H9 (cell line): ENCODE measurements at regions not wholly inside any gene's neighbourhood (a gene's known extent, or its start where the extent isn't known, plus 50 kb on each side); places are given as distances from the start of the nearest gene placed in this dataset.

Experiments
- DNase-seq: peaks from one replicate; pipeline ENCODE4 v3.0.0-alpha.2; 2017
- H2AFZ ChIP-seq: one replicate; pipeline ENCODE4 v1.6.1; 2013; ENCODE audit warnings: mild to moderate bottlenecking, low read length, control low read depth, moderate library complexity
- H2AK5ac ChIP-seq: 2 replicates; pipeline ENCODE4 v1.6.1; 2013; ENCODE audit warnings: low read length, control low read depth, mixed read lengths; ENCODE audit not compliant: insufficient read length
- H2BK120ac ChIP-seq: one replicate; pipeline ENCODE4 v1.6.1; 2013; ENCODE audit warnings: low read depth, mild to moderate bottlenecking, low read length, control low read depth, inconsistent platforms; ENCODE audit not compliant: poor library complexity, severe bottlenecking
- H2BK12ac ChIP-seq: 2 replicates; pipeline ENCODE4 v1.6.1; 2013; ENCODE audit warnings: low read length, control low read depth, mixed read lengths, low read depth; ENCODE audit not compliant: insufficient read length
- H2BK15ac ChIP-seq: 2 replicates; pipeline ENCODE4 v1.6.1; 2013; ENCODE audit warnings: low read depth, low read length, control low read depth
- H2BK20ac ChIP-seq: one replicate; pipeline ENCODE4 v1.6.1; 2013; ENCODE audit warnings: low read depth, mild to moderate bottlenecking, low read length, control low read depth, inconsistent platforms; ENCODE audit not compliant: poor library complexity, severe bottlenecking
- H2BK5ac ChIP-seq: 2 replicates; pipeline ENCODE4 v1.6.1; 2013; ENCODE audit warnings: low read length, control low read depth, mixed read lengths; ENCODE audit not compliant: insufficient read length
- H3K14ac ChIP-seq: 2 replicates; pipeline ENCODE4 v1.6.1; 2013; ENCODE audit warnings: low read length, control low read depth; ENCODE audit not compliant: insufficient read depth
- H3K18ac ChIP-seq: 2 replicates; pipeline ENCODE4 v1.6.1; 2013; ENCODE audit warnings: low read depth, mild to moderate bottlenecking, mixed read lengths, low read length, control low read depth; ENCODE audit not compliant: insufficient read length
- H3K23ac ChIP-seq: 2 replicates; pipeline ENCODE4 v1.6.1; 2013; ENCODE audit warnings: low read length, control low read depth, mixed read lengths, low read depth; ENCODE audit not compliant: insufficient read length
- H3K23me2 ChIP-seq: 2 replicates; pipeline ENCODE4 v1.6.1; 2013; ENCODE audit warnings: low read depth, mild to moderate bottlenecking, mixed read lengths, low read length, control low read depth; ENCODE audit not compliant: insufficient read length, poor library complexity, severe bottlenecking
- H3K27ac ChIP-seq: 2 replicates; pipeline ENCODE4 v1.5.1; 2013; ENCODE audit warnings: low read length, control low read depth, mixed read lengths, low read depth; ENCODE audit not compliant: insufficient read length
- H3K27me3 ChIP-seq: 2 replicates; pipeline ENCODE4 v1.6.1; 2013; ENCODE audit warnings: low read length, control low read depth, inconsistent platforms; ENCODE audit not compliant: insufficient read depth
- H3K4ac ChIP-seq: 2 replicates; pipeline ENCODE4 v1.6.1; 2013; ENCODE audit warnings: low read depth, mild to moderate bottlenecking, control low read depth, inconsistent platforms, low read length, moderate library complexity
- H3K4me1 ChIP-seq: 2 replicates; pipeline ENCODE4 v1.6.1; 2013; ENCODE audit warnings: low read length, control low read depth, inconsistent platforms; ENCODE audit not compliant: insufficient read depth
- H3K4me2 ChIP-seq: 2 replicates; pipeline ENCODE4 v1.6.1; 2013; ENCODE audit warnings: low read length, control low read depth, mixed read lengths; ENCODE audit not compliant: insufficient read length, insufficient read depth
- H3K56ac ChIP-seq: 2 replicates; pipeline ENCODE4 v1.6.1; 2013; ENCODE audit warnings: low read depth, mild to moderate bottlenecking, mixed read lengths, low read length, control low read depth; ENCODE audit not compliant: insufficient read length
- H3K79me1 ChIP-seq: 2 replicates; pipeline ENCODE4 v1.6.1; 2013; ENCODE audit warnings: low read depth, mild to moderate bottlenecking, moderate library complexity, low read length, control low read depth, inconsistent platforms; ENCODE audit not compliant: insufficient read depth, poor library complexity, severe bottlenecking
- H3K79me2 ChIP-seq: 2 replicates; pipeline ENCODE4 v1.6.1; 2013; ENCODE audit warnings: low read length, control low read depth, inconsistent platforms; ENCODE audit not compliant: insufficient read depth
- H3K9ac ChIP-seq: 2 replicates; pipeline ENCODE4 v1.6.1; 2013; ENCODE audit warnings: low read length, control low read depth, mixed read lengths; ENCODE audit not compliant: insufficient read length; ENCODE audit errors: extremely low read depth
- H3K9me3 ChIP-seq: one replicate; pipeline ENCODE4 v1.6.1; 2013; ENCODE audit warnings: low read depth, low read length, inconsistent platforms; ENCODE audit not compliant: control insufficient read depth
- H3T11ph ChIP-seq: one replicate; pipeline ENCODE4 v1.6.1; 2013; ENCODE audit warnings: mild to moderate bottlenecking, low read length, control low read depth, inconsistent platforms
- H4K20me1 ChIP-seq: one replicate; pipeline ENCODE4 v1.6.1; 2013; ENCODE audit not compliant: control insufficient read depth, insufficient read length, insufficient read depth
- H4K5ac ChIP-seq: 2 replicates; pipeline ENCODE4 v1.6.1; 2013; ENCODE audit warnings: low read depth, mild to moderate bottlenecking, mixed read lengths, low read length, control low read depth; ENCODE audit not compliant: insufficient read length
- H4K8ac ChIP-seq: replicated peaks from 2 replicates; pipeline ENCODE4 v1.6.1; 2013; ENCODE audit warnings: low read length, control low read depth, mixed read lengths, low read depth; ENCODE audit not compliant: insufficient read length
- H4K91ac ChIP-seq: 2 replicates; pipeline ENCODE4 v1.6.1; 2013; ENCODE audit warnings: low read depth, mild to moderate bottlenecking, moderate library complexity, mixed read lengths, low read length, control low read depth; ENCODE audit not compliant: insufficient read length
- H3K27ac Mint-ChIP-seq, 3 experiments: 2 replicates in 2 of 3; 3 replicates in 1 of 3; pipeline ENCODE4 v1.8.0; 2020 to 2021; ENCODE audit warnings: mixed read lengths in 3 of 3, mild to moderate bottlenecking in 1 of 3, moderate library complexity in 1 of 3
- H3K27me3 Mint-ChIP-seq: 2 replicates; pipeline ENCODE4 v1.8.0; 2021; ENCODE audit warnings: low read depth, mild to moderate bottlenecking, moderate library complexity, mixed read lengths
- H3K36me3 Mint-ChIP-seq, 3 experiments: 2 replicates in 2 of 3; 3 replicates in 1 of 3; pipeline ENCODE4 v1.8.0; 2020 to 2021; ENCODE audit warnings: low read depth in 3 of 3, mixed read lengths in 3 of 3; ENCODE audit not compliant: insufficient read depth in 1 of 3
- H3K4me1 Mint-ChIP-seq, 2 experiments: 2 replicates each; pipeline ENCODE4 v1.8.0; 2020; ENCODE audit warnings: mixed read lengths in 2 of 2
- H3K4me3 Mint-ChIP-seq, 2 experiments: 2 replicates in 1 of 2; 3 replicates in 1 of 2; pipeline ENCODE4 v1.8.0; 2020 to 2021; ENCODE audit warnings: mild to moderate bottlenecking in 2 of 2, mixed read lengths in 2 of 2, moderate library complexity in 1 of 2
- H3K9me3 Mint-ChIP-seq, 2 experiments: 2 replicates in 1 of 2; 3 replicates in 1 of 2; pipeline ENCODE4 v1.8.0; 2020; ENCODE audit warnings: mild to moderate bottlenecking in 2 of 2, mixed read lengths in 2 of 2, moderate library complexity in 1 of 2
- CTCF ChIP-seq: fragments of 200-600 bp; sonication (generic); conservative IDR thresholded peaks from 3 replicates; pipeline ENCODE4 v1.8.0; 2021; ENCODE audit warnings: antibody characterized with exemption, mild to moderate bottlenecking
- WGBS: extraction: QIAGEN DNeasy Blood & Tissue Kit; methylation state at CpG from one replicate; pipeline ENCODE4 v1.1.7; 2013; ENCODE audit warnings: missing lambda C conversion rate, low lambda C conversion rate, mixed read lengths; ENCODE audit not compliant: insufficient read length; ENCODE audit errors: extremely low coverage; 5-methylcytosine and 5-hydroxymethylcytosine counted together

- TF ChIP-seq CTCF = no peak
- Histone ChIP-seq H3K9ac (no peak overlapping the region), H3K4ac (no peak overlapping the region), H2AK5ac (no peak overlapping the region), H3K79me2 (no peaks in the 10 kb centered on the region), H3K23ac (no peak overlapping the region), H2BK120ac (no peak overlapping the region), H4K8ac (no peak overlapping the region), H3T11ph (no peak overlapping the region), H3K4me1 (no peaks in the 10 kb centered on the region), H2BK20ac (no peak overlapping the region), H2AFZ (no peak overlapping the region), H3K18ac (no peak overlapping the region), H3K9me3 (no peaks in the 10 kb centered on the region), H3K27ac (no peak overlapping the region), H4K5ac (no peak overlapping the region), H4K91ac (no peak overlapping the region), H3K27me3 (no peaks in the 10 kb centered on the region), H2BK5ac (no peak overlapping the region), H3K79me1 (no peaks in the 10 kb centered on the region), H3K14ac (no peak overlapping the region), H4K20me1 (no peaks in the 10 kb centered on the region), H2BK12ac (no peak overlapping the region), H3K23me2 (no peaks in the 10 kb centered on the region), H3K56ac (no peak overlapping the region), H2BK15ac (no peak overlapping the region), H3K4me2 (no peak overlapping the region)
- Mint-ChIP-seq H3K36me3 (peaks cover 0 to 2% (median 0%) of the 10 kb centered on the region in 3 experiments; a peak in 1 of 7 replicates), H3K27ac (no peak overlapping the region), H3K27me3 (peaks cover 31% of the 10 kb centered on the region), H3K4me3 (no peak overlapping the region), H3K9me3 (peaks cover 0 to 3% of the 10 kb centered on the region in 2 experiments; a peak in 2 of 5 replicates), H3K4me1 (peaks cover 0 to 17% of the 10 kb centered on the region in 2 experiments; a peak in 3 of 4 replicates)
- no CpG with 5 or more reads among the region's 14 CpGs for WGBS
- no peak for DNase-seq
Measured at GRCh38 chr5:172548981-172549687, 91.9 kb upstream of the NEURL1B start.
